Fibroblast of peridontal ligament (primary cell): ENCODE measurements at regions not wholly inside any gene's neighbourhood (a gene's known extent, or its start where the extent isn't known, plus 50 kb on each side); places are given as distances from the start of the nearest gene placed in this dataset.

Source experiments
- DNase-seq: peaks from one replicate; pipeline ENCODE4 v3.0.0-alpha.2; 2010; ENCODE audit errors: extremely low read depth

DNA sequence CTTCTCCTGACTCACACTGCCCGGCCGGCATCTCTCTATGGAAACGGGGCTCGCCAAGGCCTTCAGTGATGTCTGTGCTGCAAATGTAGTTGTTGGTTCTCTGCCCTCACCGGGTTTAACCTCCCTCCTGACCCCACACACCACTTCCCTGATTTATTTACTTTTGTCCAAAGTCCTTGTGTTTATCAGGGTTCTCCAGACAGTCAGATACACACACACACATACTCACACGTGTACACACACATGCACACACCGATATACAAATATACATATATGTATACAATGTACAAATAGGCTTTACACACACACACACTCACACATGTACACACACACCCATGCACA is 647.0 kb downstream of the BRD1 start:
- no peak for DNase-seq

DNA sequence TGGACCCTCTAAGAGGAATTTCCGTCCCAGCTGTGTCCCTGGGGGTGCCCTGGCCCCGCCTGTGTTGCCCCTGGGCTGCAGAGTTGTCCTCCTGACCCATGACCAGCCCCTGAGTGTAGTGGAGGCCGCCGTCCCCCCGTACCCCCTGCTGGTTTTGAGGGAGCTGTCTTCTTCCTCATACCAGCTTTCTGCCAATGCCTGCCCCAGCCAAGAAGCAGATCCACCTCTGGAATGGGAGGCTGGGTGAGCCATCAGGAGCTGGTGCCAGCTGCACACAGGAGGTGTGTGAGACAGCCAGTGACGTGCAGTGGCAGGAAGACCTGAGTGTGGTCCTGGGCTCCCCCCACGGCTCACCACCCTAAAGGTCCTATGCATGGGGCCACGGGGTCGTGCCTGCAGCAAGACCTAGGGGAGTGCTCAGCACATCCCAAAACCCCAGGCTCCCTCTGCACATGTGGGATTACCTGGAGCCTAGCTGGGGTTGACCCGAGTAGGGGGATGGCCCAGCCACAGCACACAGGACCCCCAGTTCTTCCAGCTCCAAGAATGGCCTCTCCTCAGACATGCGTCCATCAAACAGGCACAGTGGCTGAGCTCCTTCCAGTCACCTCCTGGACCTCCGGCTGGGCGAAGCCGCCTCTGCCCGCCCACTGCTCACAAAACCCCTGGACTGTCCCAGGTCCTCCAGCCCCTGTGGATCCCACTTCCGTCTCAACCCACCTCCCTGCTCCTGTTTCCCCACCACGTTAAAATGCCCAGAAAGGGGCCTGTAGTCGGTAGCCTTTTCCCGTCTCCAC is 647.6 kb downstream of the BRD1 start:
- no peak for DNase-seq

DNA sequence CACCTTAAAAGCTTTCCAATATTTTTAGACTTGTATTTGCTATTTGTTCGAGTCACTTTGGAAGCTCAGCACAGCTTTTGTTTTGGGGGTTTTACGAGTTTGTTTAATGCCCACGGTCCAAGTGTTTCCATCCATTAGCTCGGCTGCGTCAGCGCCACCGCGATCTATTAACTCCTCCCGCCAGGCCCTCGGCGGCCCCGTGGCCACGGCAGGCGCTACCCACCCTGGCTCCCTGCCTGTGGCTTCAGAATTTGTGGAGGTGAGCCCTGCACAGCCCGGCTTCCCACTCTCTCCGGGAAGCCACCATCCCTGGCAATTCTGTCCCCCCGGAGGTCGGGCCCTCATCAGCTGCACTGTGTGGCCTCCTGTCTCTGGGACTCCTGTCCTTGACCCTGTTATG is 648.5 kb downstream of the BRD1 start:
- no peak for DNase-seq

DNA sequence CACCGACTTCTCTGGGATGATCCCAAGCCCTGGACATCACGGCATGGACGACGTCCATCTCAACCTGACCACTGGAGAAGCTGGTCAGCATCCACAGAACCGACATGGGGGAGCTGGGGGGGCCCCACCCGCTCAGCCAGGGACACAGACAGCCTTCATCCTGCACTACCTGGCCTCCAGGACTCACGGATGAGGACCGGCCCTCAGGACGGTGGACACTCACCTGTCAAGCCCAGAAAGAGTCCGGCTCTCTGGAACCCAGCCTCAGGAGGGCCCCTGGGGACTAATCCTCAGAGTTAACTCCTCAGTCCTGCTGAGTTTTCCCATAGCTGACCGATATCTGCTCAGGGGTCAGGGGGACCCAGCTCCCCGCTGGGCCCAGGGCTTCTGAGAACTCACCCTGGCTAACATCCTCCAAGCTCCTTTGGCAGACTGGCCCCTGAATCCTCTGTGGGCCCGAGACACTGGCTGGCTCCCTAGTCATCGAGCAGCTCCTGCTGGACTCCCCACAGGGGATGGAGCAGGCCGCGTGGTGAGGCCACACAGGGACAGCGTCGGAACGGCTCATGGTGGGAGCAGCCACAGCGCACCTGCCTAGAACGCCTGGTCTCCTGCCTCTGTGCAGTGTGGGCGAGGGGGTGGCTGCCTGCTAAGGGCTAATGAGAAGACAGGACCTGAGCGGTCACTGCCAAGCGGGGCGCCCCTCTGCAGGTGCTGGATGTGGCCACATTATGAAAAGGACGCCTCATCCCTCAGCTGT is 649.2 kb downstream of the BRD1 start:
- no peak for DNase-seq

DNA sequence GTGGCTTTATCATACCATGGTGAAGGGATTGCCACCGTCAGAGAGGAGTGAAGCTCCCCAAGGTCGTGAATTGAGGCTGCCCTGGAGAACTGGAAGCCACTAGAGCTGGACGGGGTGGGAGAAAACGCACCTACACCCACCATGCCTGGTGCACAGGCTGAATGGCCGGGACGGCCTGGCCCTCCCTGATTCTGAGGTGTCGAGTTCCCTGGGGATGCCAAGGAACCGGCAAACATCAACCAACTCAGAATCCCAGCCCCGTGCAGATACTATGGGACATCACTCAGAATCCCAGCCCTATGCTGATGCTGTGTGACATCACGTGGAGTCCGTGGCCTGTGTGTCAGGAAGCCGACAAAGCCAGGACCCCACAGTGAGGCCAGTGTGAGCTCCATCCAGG is 650.0 kb downstream of the BRD1 start:
- no peak for DNase-seq

DNA sequence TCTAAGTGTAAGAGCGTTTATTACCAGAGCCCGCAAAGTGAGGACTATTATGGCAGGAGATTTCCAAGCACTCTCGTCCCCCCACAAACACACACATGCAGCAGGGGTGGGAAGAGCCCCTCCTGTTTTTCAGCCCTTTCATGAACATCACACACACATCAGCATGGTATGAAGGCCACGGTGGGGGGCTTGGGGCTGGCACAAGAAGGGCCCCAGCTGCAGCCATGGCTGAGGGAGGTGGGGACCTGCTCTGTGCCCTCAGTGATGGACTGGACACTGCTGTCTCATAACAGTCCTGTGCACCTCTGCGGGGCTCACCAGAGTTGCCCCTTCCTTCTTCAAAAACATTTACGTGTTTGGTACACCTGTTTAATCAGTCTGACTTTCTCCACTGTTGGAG is 650.7 kb downstream of the BRD1 start:
- no peak for DNase-seq

DNA sequence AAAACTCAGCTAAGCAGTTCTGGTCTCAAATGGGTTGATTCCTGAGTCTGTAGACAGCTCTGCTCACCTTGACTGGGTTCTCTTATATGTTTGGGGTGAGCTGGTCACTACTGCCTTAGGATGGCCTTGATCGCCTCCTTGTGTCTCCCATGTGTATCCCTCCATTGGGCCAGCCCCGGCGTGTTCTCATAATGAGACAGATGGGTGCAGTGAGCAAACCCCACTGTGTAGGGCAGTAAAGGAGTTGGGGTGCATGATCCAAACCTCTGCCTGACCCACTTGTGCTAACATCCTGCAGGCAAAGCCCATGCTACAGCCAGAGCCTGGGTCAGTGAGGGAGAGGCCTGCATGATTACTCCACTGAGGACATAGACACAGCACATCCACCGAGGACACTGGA is 657.6 kb downstream of the BRD1 start:
- no peak for DNase-seq

DNA sequence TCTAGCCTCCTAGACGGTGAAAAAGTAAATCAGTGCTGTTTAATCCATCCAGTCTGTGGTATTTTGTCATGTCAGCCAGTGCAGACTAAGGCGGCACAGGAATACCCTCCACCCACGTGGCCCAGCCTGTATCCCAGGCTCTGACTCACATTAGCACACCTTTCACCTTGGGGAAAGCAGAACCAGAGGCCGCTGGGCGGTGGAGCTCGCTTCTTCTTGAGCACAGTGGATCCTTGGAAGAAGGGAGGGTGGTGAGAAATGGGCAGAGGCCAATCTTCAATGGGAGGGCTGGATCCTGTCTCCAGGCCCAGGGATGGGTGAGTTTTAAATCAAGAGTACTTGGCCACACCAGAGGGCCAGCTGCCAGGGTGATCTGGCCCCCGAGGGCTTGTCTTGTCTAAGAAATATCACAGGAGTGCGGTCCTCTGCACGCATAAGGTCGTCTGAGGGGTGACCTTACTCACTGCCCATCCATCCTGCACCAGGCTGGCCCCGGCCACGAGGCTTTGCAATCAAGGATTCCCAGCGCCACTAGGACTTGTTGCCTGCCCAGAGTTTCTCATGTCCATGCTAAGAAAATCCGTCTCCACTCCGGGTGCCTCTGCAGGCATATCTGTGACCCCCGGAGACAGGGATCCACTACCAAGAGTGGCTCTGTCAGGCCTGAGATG is 658.5 kb downstream of the BRD1 start:
- no peak for DNase-seq

DNA sequence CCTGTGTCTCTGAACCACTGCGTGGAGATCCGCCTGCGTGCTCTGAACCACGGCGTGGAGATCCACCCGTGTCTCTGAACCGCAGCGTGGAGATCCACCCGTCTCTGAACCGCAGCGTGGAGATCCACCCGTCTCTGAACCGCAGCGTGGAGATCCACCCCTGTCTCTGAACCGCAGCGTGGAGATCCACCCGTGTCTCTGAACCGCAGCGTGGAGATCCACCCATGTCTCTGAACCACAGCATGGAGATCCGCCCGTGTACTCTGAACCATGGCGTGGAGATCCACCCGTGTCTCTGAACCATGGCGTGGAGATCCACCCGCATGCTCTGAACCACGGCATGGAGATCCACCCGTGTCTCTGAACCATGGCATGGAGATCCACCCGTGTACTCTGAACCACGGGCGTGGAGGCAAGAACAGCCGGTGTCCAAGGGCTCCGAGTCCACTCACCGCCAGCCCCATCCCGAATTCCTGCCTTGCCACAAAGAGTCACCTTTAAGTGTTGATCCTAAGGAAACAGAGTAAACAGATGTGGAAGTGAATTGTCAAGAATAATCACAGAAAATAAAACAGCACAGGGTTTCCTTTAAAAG is 659.4 kb downstream of the BRD1 start:
- no peak for DNase-seq

DNA sequence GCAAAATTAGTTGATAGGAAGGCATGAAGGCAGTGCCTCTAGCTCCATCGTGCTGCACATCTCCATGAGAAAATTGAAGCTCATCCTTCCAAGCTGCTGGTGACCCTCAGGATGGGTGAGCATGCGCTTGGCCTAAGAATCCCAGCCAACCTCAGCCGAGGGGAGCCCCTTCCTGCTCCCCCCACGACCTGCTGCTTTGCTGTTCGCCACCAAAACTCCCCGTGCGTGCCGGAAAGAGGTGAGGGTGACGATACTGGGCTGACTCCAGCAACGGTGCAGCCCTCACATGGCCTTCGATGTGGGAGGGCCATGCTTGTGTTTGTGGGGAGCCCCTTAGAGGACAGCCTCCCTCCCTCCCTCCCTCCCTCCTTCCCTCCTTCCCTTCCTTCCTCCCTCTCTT is 660.9 kb downstream of the BRD1 start:
- DNase-seq, result no peak

DNA sequence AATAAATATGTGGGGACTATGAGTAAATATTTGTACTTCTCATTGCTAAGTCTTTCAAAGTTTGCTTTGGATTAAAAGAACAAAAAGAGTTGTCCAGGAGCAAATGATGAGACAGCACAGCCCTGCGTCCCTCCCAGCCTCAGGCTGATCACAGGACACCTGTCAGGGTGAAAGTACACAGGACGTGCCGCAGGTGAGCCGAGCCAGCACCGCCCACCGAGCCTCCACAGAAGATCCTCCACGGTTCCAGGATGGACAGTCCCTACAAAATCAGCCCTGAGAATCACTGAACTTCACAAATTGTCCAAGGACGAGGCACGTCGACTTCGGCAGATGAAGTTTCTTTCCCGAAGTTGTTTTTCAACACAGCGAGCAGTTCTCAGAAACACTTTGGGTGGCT is 661.5 kb downstream of the BRD1 start:
- DNase-seq, result no peak

DNA sequence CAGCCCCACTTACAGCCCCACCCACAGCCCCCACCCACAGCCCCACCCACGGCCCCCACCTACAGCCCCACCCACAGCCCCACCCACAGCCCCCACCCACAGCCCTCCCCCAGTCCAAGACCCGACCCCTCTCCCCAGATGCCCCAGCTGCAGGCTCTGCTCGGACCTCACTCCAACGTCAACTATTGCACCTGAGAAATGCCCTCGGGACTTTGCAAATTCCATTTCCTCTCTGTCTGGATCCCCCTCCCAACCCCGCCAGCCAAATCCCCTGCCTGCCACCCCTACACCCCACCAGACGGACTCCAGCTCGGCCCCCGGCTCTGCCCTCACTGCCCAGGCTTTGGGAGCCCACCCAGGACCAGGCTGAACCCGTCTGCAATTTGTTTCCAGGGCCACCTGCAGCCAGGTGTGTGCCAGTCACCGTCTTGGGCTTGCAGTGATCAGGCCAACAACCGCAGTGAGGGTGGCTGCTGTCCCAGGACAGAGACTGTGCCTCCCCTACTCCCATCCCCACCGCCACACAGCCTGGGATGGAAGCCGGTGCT is 662.8 kb downstream of the BRD1 start:
- DNase-seq, result no peak

DNA sequence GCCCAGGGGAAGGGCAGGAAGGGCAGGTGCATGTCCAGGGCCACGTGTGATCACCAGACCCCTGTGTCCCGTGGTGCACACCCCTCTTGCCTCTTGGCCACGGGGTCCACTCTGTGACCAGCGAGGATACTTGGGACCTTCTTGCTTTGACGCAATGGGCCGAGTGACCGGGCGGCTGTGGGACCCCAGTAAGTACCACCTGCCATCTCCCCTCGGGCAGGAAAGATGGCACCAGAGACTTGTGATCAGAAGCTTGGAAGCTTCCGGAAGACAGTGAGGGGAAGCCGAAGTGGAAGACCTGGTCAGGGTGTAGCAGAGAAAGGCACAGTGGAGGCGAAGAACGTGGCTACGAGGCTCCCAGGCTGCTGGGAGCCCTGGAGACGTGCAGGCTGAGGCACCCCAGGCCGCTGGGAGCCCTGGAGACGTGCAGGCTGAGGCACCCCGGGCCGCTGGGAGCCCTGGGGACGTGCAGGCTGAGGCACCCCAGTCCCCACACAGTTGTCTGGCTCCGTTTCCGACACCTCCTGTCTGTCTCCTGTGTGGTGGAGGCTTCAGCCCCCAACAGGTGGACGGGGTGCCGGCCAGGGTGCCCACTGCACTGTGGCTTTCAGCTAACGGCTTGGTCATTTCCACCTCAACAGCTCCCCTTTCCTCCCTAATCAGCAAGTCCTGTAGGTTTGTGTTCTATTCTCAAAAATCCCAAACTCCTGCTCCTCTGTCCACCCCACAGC is 663.5 kb downstream of the BRD1 start:
- no peak for DNase-seq

DNA sequence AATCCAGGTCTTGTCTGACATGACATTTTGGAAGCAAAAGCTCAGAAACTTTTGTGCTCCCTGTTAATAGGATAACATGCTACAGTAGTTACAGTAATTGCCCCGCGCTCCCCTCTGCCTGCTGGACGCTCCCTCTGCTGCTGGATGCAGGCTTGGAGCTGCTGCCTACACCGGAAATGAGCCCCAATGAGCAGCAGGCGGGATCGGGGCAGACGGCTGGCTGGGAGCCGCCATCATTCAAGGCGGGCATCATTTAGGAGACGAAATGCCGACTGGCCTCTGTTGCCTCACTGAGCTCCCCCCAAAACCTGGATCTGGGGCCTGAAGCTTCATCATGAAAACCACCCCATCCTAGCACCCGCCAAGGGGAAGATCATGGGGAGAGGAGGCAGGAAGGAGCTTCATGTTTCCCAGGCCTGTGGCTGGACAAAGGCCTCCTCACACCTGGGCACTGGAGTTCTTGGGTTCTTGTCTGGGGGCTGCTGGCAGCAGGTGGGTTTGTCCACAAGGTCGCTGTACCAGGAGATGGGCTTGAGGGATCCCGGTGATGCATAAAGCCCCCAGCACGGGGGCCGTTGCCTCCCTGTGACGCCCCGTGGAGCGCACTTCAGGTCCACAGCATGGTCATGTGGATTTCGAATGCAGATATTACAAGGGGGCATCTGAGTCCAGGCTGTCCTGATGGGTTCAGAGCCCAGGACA is 664.3 kb downstream of the BRD1 start:
- no peak for DNase-seq

DNA sequence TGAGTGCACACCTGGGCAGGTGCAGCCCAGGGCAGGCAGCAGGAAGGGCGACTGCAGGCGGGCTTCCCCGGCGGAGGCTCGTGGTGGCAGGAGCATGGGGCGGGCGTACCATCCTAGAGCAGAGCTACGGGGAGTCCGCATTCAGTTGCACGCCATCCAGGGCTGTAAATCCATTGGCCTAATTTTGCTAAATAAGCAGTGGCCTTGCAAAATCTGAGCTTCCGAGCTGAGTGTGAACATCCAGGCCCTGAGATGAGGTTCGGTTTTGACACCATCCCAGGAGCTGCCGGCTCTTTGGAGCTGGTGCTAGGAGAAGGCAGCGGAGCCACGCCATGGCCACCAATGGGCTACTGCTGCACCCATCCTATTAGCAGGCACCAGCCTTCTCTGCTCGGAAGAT is 664.8 kb downstream of the BRD1 start:
- no peak for DNase-seq

DNA sequence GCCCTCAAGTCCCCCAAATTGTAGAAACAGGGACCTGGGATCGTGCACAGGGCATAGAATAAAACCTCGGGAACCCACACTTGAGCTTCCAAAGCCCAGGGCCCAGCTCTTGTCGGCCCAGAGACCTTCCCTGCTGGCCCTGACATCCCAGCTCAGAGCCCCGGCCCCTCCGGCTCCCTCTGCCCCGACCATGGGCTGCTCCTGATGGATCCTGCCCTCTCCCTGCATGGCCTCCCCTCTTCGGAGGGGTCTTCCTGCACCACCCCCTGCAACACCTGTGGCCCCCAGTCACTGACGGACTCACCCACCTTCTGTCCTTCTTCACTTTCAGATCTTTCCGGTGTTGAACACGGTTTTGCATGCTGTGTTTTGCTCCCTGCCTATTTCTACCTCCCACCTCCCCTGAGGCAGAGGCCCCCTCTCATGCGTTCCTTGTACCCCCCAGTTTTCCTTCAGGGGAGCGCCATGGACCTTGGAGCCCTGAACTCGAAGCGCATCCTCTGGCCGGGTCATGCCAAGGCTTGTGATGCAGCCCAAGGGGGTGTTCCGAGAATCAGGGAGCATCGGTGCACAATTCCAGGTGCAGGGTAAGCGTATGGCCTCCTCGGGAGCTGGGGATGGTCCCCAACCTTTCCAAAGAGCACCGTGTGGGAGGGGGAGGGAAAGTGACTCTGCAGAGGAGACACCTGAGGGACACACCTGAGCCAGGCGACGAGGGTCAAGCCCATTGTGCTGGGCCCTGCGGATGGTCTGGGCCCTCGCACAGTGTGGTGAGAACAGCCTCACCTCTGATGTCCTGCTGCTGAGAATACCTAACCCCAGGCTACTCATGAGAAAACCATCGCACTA is 666.4 kb downstream of the BRD1 start:
- no peak for DNase-seq

DNA sequence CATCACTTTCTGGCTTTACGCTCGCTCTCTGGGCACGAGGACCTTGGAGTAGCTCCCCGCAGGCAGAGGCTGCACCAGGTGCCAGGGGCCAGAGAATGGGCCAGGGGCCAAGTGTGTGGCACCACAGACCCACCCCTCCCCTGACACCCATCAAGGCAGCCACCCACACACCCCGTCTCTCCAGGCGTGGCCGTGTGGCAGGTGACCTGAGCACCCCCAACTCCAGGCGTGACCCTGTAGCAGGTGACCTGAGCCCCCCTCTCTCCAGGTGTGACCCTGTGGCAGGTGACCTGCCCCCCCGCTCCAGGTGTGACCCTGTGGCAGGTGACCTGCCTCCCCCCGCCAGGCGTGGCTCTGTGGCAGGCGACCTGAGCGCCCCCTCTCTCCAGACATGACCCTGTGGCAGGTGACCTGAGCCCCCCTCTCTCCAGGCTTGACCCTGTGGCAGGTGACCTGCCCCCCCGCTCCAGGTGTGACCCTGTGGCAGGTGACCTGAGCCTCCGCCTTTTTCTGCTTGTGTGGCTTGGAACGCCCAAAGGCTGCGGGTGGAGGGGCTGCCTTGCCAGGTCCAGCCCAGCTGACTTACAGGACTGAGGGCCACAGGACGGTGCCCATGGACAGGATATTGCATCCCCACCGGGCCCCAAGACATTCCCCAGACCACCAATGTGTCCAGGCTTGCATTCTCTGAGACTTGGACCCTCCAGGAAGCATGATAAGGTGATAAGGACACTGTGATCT is 667.2 kb downstream of the BRD1 start:
- no peak for DNase-seq

DNA sequence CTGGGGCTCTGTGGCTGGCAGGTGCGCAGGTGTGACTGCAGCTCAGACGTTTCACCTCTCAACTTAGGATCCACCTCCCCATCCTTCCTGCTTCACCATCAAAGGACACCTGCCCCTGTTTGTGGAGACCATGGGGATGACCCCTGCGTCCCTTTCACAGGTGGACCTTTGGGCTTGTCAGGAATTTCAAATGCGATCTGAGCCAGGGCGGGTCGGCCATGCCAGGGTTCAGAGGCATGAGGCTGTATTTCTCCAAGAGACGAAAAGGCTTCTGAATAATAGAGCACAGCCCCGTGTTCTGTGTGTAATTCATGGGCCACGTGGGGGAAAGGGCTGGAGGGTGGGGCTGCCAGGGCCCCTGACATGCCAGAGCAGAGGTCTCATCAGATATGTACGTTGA is 668.0 kb downstream of the BRD1 start:
- no peak for DNase-seq
